ENCODE measurements at regions not wholly inside any gene's neighbourhood (a gene's known extent, or its start where the extent isn't known, plus 50 kb on each side); places are given as distances from the start of the nearest gene placed in this dataset.

DNA sequence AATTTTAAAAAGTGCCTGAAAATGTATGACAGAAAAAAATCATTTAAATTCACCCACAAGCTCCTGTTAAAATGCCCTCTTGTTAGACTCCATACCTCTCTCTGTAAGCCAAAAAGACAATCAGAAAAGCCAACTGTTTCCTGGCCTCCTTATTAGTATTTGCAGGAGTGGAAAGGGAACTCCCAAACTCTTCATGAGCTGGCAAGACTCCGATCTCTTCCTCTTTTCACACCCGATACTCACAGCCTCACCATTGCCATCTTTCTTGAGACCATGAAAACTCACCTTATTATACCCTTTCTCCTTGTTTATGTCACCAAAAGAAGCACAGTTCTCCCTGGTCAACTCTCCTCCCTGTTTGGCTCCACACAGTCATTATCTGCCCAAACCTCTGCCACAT lies 197.8 kb downstream of the DMAC1 start:
- no peak for DNase-seq
- TF ChIP-seq POLR2A (IDR thresholded peaks at IDR 0.05), result no peak
- TF ChIP-seq EP300 (IDR thresholded peaks at IDR 0.05; ENCODE audit: low read depth), result no peak
- TF ChIP-seq, protein P1, sequence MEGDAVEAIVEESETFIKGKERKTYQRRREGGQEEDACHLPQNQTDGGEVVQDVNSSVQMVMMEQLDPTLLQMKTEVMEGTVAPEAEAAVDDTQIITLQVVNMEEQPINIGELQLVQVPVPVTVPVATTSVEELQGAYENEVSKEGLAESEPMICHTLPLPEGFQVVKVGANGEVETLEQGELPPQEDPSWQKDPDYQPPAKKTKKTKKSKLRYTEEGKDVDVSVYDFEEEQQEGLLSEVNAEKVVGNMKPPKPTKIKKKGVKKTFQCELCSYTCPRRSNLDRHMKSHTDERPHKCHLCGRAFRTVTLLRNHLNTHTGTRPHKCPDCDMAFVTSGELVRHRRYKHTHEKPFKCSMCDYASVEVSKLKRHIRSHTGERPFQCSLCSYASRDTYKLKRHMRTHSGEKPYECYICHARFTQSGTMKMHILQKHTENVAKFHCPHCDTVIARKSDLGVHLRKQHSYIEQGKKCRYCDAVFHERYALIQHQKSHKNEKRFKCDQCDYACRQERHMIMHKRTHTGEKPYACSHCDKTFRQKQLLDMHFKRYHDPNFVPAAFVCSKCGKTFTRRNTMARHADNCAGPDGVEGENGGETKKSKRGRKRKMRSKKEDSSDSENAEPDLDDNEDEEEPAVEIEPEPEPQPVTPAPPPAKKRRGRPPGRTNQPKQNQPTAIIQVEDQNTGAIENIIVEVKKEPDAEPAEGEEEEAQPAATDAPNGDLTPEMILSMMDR (IDR thresholded peaks at IDR 0.05), result no peak
- TF ChIP-seq POLR2AphosphoS5 (IDR thresholded peaks at IDR 0.05), result no peak
- no peak overlapping the region for H3K27ac ChIP-seq
- H3K27me3 ChIP-seq, result no peaks in the 10 kb centered on the region
- no peaks in the 10 kb centered on the region for H3K36me3 ChIP-seq
- intact Hi-C loops (cut with DNase I; ENCODE audit: low total_unique reads) (loop anchor here (5.0 kb wide), 1 partner anchor 744 kb away; no protein-coding TSS in a partner anchor), in situ Hi-C loops (cut with MboI; ENCODE audit: low pct_ligation_motif_present in 1 of 4, low pct_unique_long_range_greater_than_20kb in 1 of 4, low sequenced_read_pairs in 3 of 4) (no loop called here)
- H3K9me3 ChIP-seq, result no peaks in the 10 kb centered on the region
- no peaks in the 10 kb centered on the region for H3K4me1 ChIP-seq
- no peak overlapping the region for H3K4me3 ChIP-seq
- 69 to 80% methylated on average over 2 of the region's 2 CpGs for WGBS, 2 donors (ENCODE audit: low coverage in 1 of 2)

DNA sequence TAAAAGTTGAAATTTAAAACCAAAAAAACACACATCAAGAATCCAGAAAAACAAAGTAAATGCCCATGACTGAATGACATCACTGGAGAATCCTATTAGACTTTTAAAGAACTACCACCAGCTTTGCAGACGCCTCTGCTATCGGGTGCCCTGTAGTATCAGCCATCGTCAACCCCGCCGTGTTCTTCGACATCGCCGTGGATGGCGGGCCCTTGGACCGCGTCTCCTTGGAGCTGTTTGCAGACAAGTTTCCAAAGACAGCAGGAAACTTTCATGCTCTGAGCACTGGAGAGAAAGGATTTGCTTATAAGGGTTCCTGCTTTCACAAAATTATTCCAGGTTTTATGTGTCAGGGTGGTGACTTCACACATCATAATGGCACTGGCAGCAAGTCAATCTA lies 201.9 kb downstream of the DMAC1 start:
- in situ Hi-C loops (cut with MboI; ENCODE audit: low pct_ligation_motif_present in 1 of 4, low pct_unique_long_range_greater_than_20kb in 1 of 4, low sequenced_read_pairs in 3 of 4), result no loop called here
- Histone ChIP-seq H3K9me3 (no peaks in the 10 kb centered on the region), H3K36me3 (no peaks in the 10 kb centered on the region), H3K4me3 (no peak overlapping the region), H3K27me3 (no peaks in the 10 kb centered on the region), H3K27ac (no peak overlapping the region), H3K4me1 (no peaks in the 10 kb centered on the region)
- WGBS, 2 donors (ENCODE audit: low coverage in 1 of 2), result 98 to 100% methylated on average over 11 of the region's 11 CpGs
- DNase-seq, result no peak
- no peak for TF ChIP-seq POLR2AphosphoS5 (IDR thresholded peaks at IDR 0.05)
- no peak for TF ChIP-seq POLR2A (IDR thresholded peaks at IDR 0.05)
- TF ChIP-seq, protein P1 (IDR thresholded peaks at IDR 0.05), result no peak
- TF ChIP-seq EP300 (IDR thresholded peaks at IDR 0.05; ENCODE audit: low read depth), result no peak
- intact Hi-C loops (cut with DNase I; ENCODE audit: low total_unique reads), result no loop called here

DNA sequence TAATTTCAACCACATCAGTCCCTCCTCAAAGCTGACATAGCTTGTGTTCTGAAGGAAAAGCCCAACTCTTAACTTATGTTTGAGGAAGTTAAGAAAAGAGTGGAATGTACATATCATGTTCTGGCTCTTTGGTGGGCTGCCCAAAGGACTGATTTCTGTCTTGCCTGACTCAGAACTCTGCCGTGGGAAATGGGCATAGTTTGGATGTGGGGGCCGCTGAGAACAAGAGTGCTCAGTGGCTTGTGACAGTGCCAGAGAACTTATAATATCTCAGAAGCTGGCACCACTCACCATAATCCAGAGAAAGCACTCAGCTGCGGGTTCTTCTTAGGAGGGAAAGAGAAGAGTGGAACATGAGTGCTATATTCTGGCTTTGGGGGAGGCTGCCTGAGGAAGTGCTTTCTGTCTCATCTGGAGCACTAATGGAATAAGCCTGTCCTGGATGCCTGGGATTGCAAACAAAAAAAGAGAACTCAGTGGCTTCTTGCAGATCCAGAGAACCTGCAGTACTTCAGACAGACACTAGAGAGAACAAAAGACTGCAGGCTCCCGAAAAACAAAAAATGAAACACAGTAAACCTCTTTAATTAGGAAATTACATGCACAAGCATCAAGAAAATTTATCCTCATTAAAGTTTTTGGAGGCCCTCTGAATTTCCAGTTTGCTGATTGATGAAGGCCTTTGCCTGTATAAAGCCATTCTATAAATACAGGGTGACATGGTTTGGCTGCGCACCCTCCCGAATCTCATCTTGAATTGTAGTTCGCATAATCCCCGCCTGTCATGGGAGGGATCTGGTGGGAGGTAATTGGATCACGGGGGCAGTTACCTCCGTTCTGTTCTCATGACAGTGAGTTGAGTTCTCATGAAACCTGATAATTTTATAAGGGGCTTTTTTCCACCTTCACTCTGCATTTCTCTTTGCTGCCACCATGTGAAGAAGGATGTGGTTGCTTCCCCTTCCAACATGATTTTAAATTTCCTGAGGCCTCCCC lies 207.0 kb downstream of the DMAC1 start:
- in situ Hi-C loops (cut with MboI; ENCODE audit: low pct_ligation_motif_present in 1 of 4, low pct_unique_long_range_greater_than_20kb in 1 of 4, low sequenced_read_pairs in 3 of 4), result no loop called here
- TF ChIP-seq, protein P1 (IDR thresholded peaks at IDR 0.05), result peak in 2 of 5 experiments; percentile 18 to 22
- TF ChIP-seq POLR2A (IDR thresholded peaks at IDR 0.05), result no peak
- Histone ChIP-seq H3K27ac (no peak overlapping the region), H3K36me3 (no peaks in the 10 kb centered on the region), H3K9me3 (no peaks in the 10 kb centered on the region), H3K4me3 (no peak overlapping the region), H3K27me3 (no peaks in the 10 kb centered on the region), H3K4me1 (no peaks in the 10 kb centered on the region)
- DNase-seq, result no peak
- 76 to 77% methylated on average over 5 to 10 of the region's 10 CpGs for WGBS, 2 donors (ENCODE audit: low coverage in 1 of 2)
- intact Hi-C loops (cut with DNase I; ENCODE audit: low total_unique reads), result no loop called here

DNA sequence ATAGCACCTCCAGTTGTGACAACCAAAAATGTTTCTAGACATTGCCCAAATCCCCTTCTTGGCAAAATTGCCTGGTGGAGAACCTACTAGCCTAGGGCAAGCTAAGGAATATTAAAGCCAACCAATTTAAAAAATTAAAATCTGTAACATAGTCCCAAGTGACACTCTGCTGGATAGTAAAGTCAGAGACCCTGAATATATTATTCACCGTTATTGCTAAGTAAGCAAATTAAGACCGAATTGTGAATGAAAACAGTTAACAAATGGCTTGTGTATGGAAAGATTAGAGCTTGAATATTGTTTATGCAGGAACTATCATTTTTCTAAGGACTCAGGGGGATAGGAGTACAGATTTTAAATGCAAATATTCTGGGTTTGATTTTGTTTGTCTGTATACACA lies 208.1 kb downstream of the DMAC1 start:
- no peak for DNase-seq

More for the DNA sequence above, 208.1 kb downstream of the DMAC1 start:
- H3K9me3 ChIP-seq, result no peaks in the 10 kb centered on the region
- in situ Hi-C loops (cut with MboI; ENCODE audit: low pct_ligation_motif_present in 1 of 4, low pct_unique_long_range_greater_than_20kb in 1 of 4, low sequenced_read_pairs in 3 of 4) (no loop called here), intact Hi-C loops (cut with DNase I; ENCODE audit: low total_unique reads) (no loop called here)
- H3K36me3 ChIP-seq, result no peaks in the 10 kb centered on the region
- H3K4me1 ChIP-seq, result no peaks in the 10 kb centered on the region
- TF ChIP-seq POLR2AphosphoS5 (IDR thresholded peaks at IDR 0.05) (no peak), POLR2A (IDR thresholded peaks at IDR 0.05) (no peak), EP300 (IDR thresholded peaks at IDR 0.05; ENCODE audit: low read depth) (no peak)
- TF ChIP-seq, protein P1 (IDR thresholded peaks at IDR 0.05), result no peak
- H3K27ac ChIP-seq, result no peak overlapping the region
- H3K4me3 ChIP-seq, result no peak overlapping the region
- 81 to 82% methylated on average over 2 of the region's 2 CpGs for WGBS, 2 donors (ENCODE audit: low coverage in 1 of 2)
- no peaks in the 10 kb centered on the region for H3K27me3 ChIP-seq
